AML-193 (cell line): ENCODE measurements at regions not wholly inside any gene's neighbourhood (a gene's known extent, or its start where the extent isn't known, plus 50 kb on each side); places are given as distances from the start of the nearest gene placed in this dataset.

Source experiments
- DNase-seq, 2 experiments: peaks; one replicate each; lab custom pipeline; 2025; lab: John Stamatoyannopoulos, UW

- DNase-seq, result no peak
These were observed 907.9 kb upstream of the CELF4 start for GRCh38 chr18:38473535-38473934.

- DNase-seq, result no peak
These were observed 904.8 kb upstream of the CELF4 start for GRCh38 chr18:38470421-38470820.

- no peak for DNase-seq
These were observed 900.8 kb upstream of the CELF4 start for GRCh38 chr18:38466426-38466825.

GRCh38 chr18:38464024-38464423 lies 898.4 kb upstream of the CELF4 start:
- no peak for DNase-seq

GRCh38 chr18:38460657-38461056 lies 895.1 kb upstream of the CELF4 start:
- DNase-seq, result no peak

GRCh38 chr18:38459131-38459994 lies 893.8 kb upstream of the CELF4 start:
- DNase-seq, result no peak

GRCh38 chr18:38458698-38459097 lies 893.1 kb upstream of the CELF4 start:
- DNase-seq, result no peak

GRCh38 chr18:38456253-38456652 lies 890.7 kb upstream of the CELF4 start:
- DNase-seq, result no peak

- DNase-seq, result no peak
These were observed 889.3 kb upstream of the CELF4 start for GRCh38 chr18:38454764-38455469.

GRCh38 chr18:38453880-38454279 lies 888.3 kb upstream of the CELF4 start:
- DNase-seq, result no peak

GRCh38 chr18:38450876-38451275 lies 885.3 kb upstream of the CELF4 start:
- DNase-seq, result no peak

- no peak for DNase-seq
These were observed 880.2 kb upstream of the CELF4 start for GRCh38 chr18:38445804-38446145.

GRCh38 chr18:38444971-38445803 lies 879.6 kb upstream of the CELF4 start:
- DNase-seq, result no peak

GRCh38 chr18:38427736-38428135 lies 862.1 kb upstream of the CELF4 start:
- no peak for DNase-seq

GRCh38 chr18:38427234-38427633 lies 861.6 kb upstream of the CELF4 start:
- no peak for DNase-seq

GRCh38 chr18:38421872-38422615 lies 856.4 kb upstream of the CELF4 start:
- DNase-seq, result no peak

GRCh38 chr18:38421021-38421420 lies 855.4 kb upstream of the CELF4 start:
- no peak for DNase-seq

GRCh38 chr18:38420611-38421010 lies 855.0 kb upstream of the CELF4 start:
- no peak for DNase-seq

- no peak for DNase-seq
These were observed 850.2 kb upstream of the CELF4 start for GRCh38 chr18:38415811-38416210.

GRCh38 chr18:38413193-38413592 lies 847.6 kb upstream of the CELF4 start:
- DNase-seq, result no peak

- DNase-seq, result no peak
These were observed 841.0 kb upstream of the CELF4 start for GRCh38 chr18:38406607-38407006.

- DNase-seq, result no peak
These were observed 836.9 kb upstream of the CELF4 start for GRCh38 chr18:38402509-38402908.
